ENCODE measurements at regions not wholly inside any gene's neighbourhood (a gene's known extent, or its start where the extent isn't known, plus 50 kb on each side); places are given as distances from the start of the nearest gene placed in this dataset.

- WGBS, 2 donors = 54 to 61% methylated on average over 8 of the region's 8 CpGs
- TF ChIP-seq, protein P1, sequence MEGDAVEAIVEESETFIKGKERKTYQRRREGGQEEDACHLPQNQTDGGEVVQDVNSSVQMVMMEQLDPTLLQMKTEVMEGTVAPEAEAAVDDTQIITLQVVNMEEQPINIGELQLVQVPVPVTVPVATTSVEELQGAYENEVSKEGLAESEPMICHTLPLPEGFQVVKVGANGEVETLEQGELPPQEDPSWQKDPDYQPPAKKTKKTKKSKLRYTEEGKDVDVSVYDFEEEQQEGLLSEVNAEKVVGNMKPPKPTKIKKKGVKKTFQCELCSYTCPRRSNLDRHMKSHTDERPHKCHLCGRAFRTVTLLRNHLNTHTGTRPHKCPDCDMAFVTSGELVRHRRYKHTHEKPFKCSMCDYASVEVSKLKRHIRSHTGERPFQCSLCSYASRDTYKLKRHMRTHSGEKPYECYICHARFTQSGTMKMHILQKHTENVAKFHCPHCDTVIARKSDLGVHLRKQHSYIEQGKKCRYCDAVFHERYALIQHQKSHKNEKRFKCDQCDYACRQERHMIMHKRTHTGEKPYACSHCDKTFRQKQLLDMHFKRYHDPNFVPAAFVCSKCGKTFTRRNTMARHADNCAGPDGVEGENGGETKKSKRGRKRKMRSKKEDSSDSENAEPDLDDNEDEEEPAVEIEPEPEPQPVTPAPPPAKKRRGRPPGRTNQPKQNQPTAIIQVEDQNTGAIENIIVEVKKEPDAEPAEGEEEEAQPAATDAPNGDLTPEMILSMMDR (IDR thresholded peaks at IDR 0.05) = no peak
- Histone ChIP-seq H3K27me3 (no peaks in the 10 kb centered on the region), H3K4me1 (no peaks in the 10 kb centered on the region), H3K27ac (no peak overlapping the region), H3K4me3 (no peak overlapping the region), H3K36me3 (no peaks in the 10 kb centered on the region), H3K9me3 (no peaks in the 10 kb centered on the region)
- ATAC-seq = peak in 1 of 4 donors; percentile 56
- FAIRE-seq = no peak
- intact Hi-C loops (cut with DNase I) = no loop called here
- DNase-seq = no peak
These were observed 307.7 kb upstream of the SOX2 start for GRCh38 chr3:181403876-181404660.

- Histone ChIP-seq H3K4me3 (no peak overlapping the region), H3K36me3 (no peaks in the 10 kb centered on the region), H3K4me1 (no peaks in the 10 kb centered on the region), H3K27me3 (no peaks in the 10 kb centered on the region), H3K27ac (no peak overlapping the region), H3K9me3 (no peaks in the 10 kb centered on the region)
- ATAC-seq (no peak), FAIRE-seq (no peak), DNase-seq (no peak)
- TF ChIP-seq, protein P1 (IDR thresholded peaks at IDR 0.05) = no peak
- 49 to 65% methylated on average over 3 of the region's 3 CpGs for WGBS, 2 donors
- intact Hi-C loops (cut with DNase I) = no loop called here
These were observed 309.4 kb upstream of the SOX2 start for GRCh38 chr3:181402347-181402746.

- Histone ChIP-seq H3K27me3 (no peaks in the 10 kb centered on the region), H3K9me3 (no peaks in the 10 kb centered on the region), H3K27ac (no peak overlapping the region), H3K4me1 (no peaks in the 10 kb centered on the region), H3K4me3 (no peak overlapping the region), H3K36me3 (no peaks in the 10 kb centered on the region)
- TF ChIP-seq, protein P1 (IDR thresholded peaks at IDR 0.05) = no peak
- intact Hi-C loops (cut with DNase I) = no loop called here
- FAIRE-seq = no peak
- ATAC-seq = no peak
- no peak for DNase-seq
These were observed 326.8 kb upstream of the SOX2 start for GRCh38 chr3:181384970-181385369.

- no peaks in the 10 kb centered on the region for H3K4me1 ChIP-seq
- intact Hi-C loops (cut with DNase I) = no loop called here
- no peak overlapping the region for H3K4me3 ChIP-seq
- ATAC-seq (no peak), DNase-seq (no peak), FAIRE-seq (no peak)
- no peak overlapping the region for H3K27ac ChIP-seq
- H3K9me3 ChIP-seq = no peaks in the 10 kb centered on the region
- no peaks in the 10 kb centered on the region for H3K36me3 ChIP-seq
- TF ChIP-seq, protein P1 (IDR thresholded peaks at IDR 0.05) = no peak
- H3K27me3 ChIP-seq = no peaks in the 10 kb centered on the region
These were observed 328.0 kb upstream of the SOX2 start for GRCh38 chr3:181383760-181384159.

GRCh38 chr3:181383201-181383600, 328.5 kb upstream of the SOX2 start:
- no peaks in the 10 kb centered on the region for H3K27me3 ChIP-seq
- FAIRE-seq (no peak), ATAC-seq (no peak), DNase-seq (no peak)
- H3K27ac ChIP-seq = no peak overlapping the region
- intact Hi-C loops (cut with DNase I) = no loop called here
- no peak overlapping the region for H3K4me3 ChIP-seq
- H3K36me3 ChIP-seq = no peaks in the 10 kb centered on the region
- TF ChIP-seq, protein P1 (IDR thresholded peaks at IDR 0.05) = no peak
- no peaks in the 10 kb centered on the region for H3K4me1 ChIP-seq
- 80 to 83% methylated on average over 7 of the region's 7 CpGs for WGBS, 2 donors
- H3K9me3 ChIP-seq = no peaks in the 10 kb centered on the region
